ELR (cell line): ENCODE measurements at regions not wholly inside any gene's neighbourhood (a gene's known extent, or its start where the extent isn't known, plus 50 kb on each side); places are given as distances from the start of the nearest gene placed in this dataset.

Experiments used
- DNase-seq: peaks from one replicate; pipeline ENCODE4 v3.0.0-alpha.2; 2015; ENCODE audit warnings: low read depth

DNA sequence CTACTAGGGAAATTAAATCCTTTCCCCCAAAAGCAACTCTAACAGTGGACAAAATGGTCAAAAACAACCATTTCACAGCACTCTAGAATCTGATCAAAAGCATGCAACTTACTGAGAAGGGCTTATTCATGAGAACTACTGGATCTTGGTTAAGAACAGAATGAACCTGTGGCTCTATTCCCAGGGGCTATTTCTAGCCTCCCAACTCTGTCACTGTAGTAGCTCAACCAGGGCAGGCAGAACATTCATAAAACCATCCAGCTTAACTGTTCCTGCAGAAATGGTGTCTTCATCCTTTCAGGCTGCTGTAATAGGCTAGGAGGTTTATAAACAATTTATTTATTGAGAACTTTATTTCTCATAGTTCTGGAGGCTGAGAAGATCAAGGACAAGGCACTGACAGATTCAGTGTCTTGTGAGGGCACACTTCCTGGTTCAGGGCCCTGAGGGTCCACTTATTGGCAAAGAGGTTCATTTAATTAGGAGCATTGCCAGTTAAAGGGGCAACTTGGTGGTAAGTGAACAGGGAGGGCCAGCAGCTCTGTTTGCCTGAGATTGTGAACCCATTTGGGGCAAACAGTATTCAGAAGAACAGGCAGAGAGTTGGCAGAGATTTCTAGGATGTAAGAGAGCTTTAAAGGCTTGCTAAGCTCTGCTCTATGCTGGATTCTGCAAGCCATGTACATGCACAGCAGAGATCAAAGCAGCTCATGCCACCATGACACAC, 238.5 kb upstream of the FBXL7 start:
- DNase-seq, result no peak

- DNase-seq, result peak; percentile 41
These were observed 239.4 kb upstream of the FBXL7 start for GRCh38 chr5:15260356-15261268.

GRCh38 chr5:15256485-15256884, 243.5 kb upstream of the FBXL7 start:
- no peak for DNase-seq

DNA sequence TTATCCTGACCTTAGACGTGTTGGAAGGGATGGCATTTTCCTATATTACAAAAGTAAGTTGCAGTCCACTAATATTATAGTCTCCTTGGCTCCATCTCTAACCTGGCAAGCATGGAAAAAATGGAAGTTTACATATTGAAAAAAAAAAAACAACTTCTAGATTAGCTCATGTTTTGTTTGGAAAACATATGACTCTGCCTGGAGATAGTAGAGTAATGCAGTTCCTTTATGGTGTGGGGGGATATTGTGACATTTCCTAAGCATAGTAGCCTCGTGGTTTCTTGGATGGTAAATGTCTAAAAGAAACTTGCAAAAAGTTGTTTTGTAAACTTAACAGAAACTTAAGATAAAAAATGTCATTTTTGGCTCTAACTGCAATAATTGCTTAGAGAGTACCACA, 244.4 kb upstream of the FBXL7 start:
- no peak for DNase-seq

GRCh38 chr5:15254607-15255006, 245.4 kb upstream of the FBXL7 start:
- no peak for DNase-seq

DNA sequence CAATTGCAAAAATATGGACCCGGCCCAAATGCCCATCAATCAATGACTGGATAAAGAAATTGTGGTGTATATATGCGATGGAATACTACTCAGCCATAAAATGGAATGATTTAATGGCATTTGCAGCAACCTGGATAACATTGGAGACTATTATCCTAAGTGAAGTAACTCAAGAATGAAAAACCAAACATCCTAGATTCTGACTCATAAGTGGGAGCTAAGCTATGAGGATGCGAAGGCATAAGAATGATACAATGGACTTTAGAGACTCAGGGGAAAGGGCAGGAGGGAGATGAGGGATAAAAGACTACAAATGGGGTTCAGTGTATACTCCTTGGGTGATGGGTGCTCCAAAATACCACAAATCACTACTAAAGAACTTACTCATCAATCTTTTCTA, 247.6 kb upstream of the FBXL7 start:
- DNase-seq, result peak; percentile 56

GRCh38 chr5:15249152-15249551, 250.8 kb upstream of the FBXL7 start:
- DNase-seq, result peak; percentile 94

DNA sequence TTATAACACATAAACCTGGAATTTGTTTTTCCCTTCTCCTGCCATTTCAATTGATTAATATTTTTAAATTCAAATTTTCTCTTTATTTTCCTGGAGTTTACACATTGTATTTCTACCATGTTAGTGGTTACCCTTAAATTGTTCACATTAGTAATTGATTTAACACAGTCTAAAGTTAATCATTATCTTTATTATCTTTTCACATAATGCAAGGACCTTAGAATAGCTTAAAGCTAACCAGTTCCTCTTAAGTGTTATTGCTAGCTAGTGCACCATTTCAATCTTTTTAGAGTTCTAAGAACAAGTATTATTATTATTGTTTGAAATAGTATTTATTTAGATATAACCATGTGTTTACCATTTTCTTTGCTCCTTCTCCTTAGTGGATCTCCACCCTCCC, 251.2 kb upstream of the FBXL7 start:
- DNase-seq, result no peak

- no peak for DNase-seq
These were observed 254.1 kb upstream of the FBXL7 start for GRCh38 chr5:15245913-15246312.

- no peak for DNase-seq
These were observed 256.5 kb upstream of the FBXL7 start for GRCh38 chr5:15243301-15244020.

DNA sequence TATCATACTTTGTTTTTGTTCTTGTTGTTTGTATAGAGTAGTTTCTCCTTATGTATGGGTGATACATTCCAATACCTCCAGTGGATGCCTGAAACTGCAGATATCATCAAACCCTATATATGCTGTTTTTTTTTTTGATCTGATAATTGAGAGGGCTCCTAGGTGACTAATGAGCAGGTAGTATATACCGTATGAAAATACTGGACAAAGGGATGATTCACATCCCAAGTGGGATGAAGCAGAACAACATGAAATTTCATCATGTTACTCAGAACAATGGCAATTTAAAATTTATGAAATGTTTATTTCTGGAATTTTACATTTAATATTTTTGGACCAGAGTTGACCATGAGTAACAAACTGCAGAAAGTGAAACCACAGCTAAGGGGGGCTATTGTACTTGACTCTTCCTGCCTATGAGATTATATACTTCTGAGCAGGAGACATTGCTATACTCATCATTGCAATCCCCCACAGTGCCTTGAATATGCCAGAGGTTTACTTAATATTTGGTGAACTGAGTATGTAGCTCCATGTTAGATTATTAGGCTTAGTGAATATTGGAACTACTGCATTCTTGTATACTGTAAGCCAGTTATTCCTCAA, 258.7 kb upstream of the FBXL7 start:
- DNase-seq, result peak; percentile 34

DNA sequence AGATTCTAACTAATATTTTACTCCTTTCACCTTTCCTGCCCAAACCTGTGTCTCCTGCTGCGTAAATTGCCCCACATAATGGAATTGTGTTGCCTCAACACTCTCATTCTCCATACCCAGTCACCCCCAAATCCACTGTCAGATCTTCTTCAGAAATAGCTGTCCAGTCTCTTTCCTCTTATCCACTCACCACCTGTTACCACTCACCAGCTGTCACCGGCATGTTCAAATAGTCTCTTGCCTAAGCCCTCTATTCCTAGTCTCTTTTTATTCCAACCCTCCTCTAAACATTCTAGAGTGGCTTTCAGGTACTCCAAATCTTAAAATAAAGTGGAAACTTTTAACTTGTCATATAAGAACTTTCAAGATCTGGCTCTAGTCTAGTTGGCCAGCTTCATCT, 262.0 kb upstream of the FBXL7 start:
- no peak for DNase-seq

- DNase-seq, result no peak
These were observed 263.0 kb upstream of the FBXL7 start for GRCh38 chr5:15236911-15237508.

DNA sequence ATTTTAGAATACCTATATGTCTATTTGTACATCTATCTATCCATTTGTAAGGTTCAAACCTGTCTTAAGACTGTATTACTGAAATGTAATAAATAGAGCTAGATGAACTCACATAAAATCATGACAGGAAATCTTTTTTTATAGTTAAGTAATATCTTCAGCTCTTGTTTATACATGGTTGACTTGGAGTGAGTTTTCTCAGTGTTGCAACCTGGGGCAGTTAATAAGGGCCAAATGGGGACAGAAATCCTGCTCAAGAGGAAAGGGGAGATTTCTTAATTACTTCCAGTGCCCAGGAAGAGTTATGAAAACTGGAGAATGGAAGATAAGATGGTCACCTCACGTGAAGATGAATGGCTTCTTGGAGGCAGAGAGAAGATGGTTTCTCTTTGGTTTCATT, 265.1 kb upstream of the FBXL7 start:
- DNase-seq, result no peak

DNA sequence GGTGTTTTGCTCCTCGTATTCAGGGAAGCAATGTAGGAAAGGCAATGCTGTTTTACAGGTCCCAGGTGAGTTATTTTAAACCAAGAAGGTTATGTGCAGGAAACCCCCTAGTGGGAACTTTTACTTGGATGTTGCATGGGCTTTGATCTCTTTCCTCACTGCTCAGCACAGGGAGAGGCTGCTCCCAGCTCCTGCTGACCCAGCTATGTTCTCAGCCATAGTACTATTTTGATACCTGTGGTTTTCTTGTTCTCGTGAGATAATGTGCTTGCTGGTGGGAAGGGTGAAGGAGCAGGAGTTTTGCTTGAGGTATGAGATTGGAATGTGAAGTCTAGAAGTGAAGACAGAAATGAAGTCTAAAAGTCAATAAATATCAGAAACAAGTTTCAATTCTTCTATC, 265.6 kb upstream of the FBXL7 start:
- no peak for DNase-seq

- peak; percentile 42 for DNase-seq
These were observed 266.4 kb upstream of the FBXL7 start for GRCh38 chr5:15233566-15233965.

DNA sequence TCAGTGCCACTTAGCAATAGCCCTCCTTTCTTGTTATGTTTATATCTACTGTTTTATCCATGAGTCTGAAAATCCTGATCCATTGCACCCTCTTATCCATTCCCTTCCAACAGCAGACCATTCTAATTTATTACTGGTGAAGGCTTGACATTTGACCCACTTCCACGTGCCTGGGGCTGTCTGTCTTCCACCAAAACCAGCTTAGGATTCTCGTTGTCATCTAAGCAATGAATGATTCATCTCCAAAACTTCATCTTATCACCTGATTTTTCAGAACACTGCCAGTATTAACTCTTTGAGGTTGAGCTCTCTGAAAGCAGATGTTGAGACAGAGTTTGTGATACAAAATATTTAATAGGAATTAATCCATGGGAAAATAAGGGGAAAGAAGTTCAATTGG, 277.8 kb upstream of the FBXL7 start:
- DNase-seq, result peak; percentile 17

DNA sequence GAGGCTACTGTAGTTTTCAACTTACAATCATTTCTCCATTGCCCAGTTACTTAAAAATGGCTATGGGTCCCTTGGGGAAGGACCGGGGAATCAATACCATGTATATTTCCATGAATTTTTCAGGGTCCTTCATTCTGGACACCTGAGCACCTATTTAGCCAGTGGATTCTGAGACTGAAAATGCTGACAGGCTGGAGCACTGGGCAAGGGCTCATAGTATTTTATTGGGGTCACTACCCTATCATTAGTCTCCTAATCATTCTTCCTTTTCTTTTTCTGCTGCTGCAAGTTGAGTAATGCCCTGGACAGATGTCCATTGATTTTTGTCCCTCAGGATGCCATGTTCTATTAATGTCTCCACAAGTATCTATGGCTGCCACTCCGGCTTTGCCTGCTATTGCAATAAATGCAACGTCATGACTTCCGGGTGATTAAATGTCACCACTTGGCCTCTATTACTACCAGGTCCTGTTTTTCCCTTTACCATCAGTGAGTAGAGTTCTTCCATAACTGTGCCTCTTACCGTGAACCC, 279.3 kb upstream of the FBXL7 start:
- no peak for DNase-seq

- DNase-seq, result no peak
These were observed 284.9 kb upstream of the FBXL7 start for GRCh38 chr5:15215056-15215455.

DNA sequence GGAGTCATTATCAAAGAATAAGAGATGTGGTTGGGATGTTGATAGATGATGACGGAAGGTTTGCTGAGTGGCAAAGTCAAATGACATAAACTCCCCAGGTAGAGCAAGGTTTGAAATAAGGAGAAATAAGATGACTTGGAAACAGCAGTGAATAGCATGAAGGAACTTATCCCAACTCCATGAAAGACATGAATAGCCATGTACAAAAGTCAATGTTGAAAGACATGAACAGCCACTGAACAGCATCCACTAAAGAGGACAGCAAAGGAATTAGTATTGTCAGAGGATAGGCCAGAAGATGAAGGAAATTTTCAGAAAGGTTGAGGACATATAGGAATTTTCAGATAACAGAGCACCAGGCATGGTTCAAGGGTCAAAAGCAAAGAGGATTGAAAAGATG, 286.0 kb upstream of the FBXL7 start:
- no peak for DNase-seq

DNA sequence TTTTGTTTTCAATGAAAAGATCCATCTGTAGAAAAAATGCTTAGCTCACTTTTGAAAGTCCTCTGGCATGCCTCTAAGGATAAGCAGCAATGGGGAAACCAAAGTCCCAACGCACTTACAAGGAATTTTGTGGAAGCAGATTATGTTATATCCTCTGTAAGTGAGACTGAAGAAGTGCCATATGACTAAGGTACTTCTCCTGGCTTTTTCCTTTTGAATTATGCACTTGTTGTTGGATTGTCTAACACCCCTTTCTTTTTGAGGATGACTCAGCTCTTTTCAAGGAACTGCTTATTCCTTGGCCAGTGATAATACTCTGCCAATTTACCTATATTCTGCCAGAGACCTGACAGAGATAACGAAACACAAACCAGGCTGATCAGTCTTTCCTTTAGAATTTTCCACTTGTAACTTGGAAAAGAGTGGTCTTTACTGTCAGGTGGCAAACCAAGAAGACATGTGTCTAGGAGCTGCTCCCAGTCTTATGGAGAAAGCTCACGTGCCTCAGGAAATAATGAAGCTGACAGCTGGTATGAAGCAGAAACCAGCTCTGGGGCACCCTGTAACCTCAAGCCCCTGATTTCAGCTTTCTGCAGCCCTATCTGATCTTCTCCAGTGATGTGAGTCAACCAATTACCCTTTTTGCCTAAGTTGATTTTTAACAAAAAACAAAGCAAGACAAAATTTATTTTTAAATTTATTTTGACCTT, 290.8 kb upstream of the FBXL7 start:
- no peak for DNase-seq
